GM12875 (cell line): ENCODE measurements at regions not wholly inside any gene's neighbourhood (a gene's known extent, or its start where the extent isn't known, plus 50 kb on each side); places are given as distances from the start of the nearest gene placed in this dataset.

Experiments
- H3K4me3 ChIP-seq: one replicate; pipeline ENCODE4 v1.5.1; 2011; ENCODE audit warnings: low read depth, low read length, control low read depth
- CTCF ChIP-seq: IDR thresholded peaks from 2 replicates; pipeline ENCODE4 v1.5.1; 2011; ENCODE audit warnings: low read depth, mild to moderate bottlenecking, control low read depth, inconsistent platforms, low read length, moderate library complexity, borderline replicate concordance; ENCODE audit not compliant: insufficient read depth

GRCh38 chr3:22777834-22778233, 425.3 kb upstream of the UBE2E2 start:
- no peak for TF ChIP-seq CTCF
- no peak overlapping the region for H3K4me3 ChIP-seq

- H3K4me3 ChIP-seq, result no peak overlapping the region
- TF ChIP-seq CTCF, result no peak
Measured at GRCh38 chr3:22779737-22780136, 423.4 kb upstream of the UBE2E2 start.

- TF ChIP-seq CTCF, result no peak
- no peak overlapping the region for H3K4me3 ChIP-seq
Measured at GRCh38 chr3:22792533-22792932, 410.6 kb upstream of the UBE2E2 start.

GRCh38 chr3:22795917-22796316, 407.2 kb upstream of the UBE2E2 start:
- no peak for TF ChIP-seq CTCF
- H3K4me3 ChIP-seq, result no peak overlapping the region

- no peak for TF ChIP-seq CTCF
- H3K4me3 ChIP-seq, result no peak overlapping the region
Measured at GRCh38 chr3:22798461-22798860, 404.7 kb upstream of the UBE2E2 start.

- TF ChIP-seq CTCF, result no peak
- no peak overlapping the region for H3K4me3 ChIP-seq
Measured at GRCh38 chr3:22819209-22819608, 383.9 kb upstream of the UBE2E2 start.

GRCh38 chr3:22835041-22835440, 368.1 kb upstream of the UBE2E2 start:
- no peak overlapping the region for H3K4me3 ChIP-seq
- TF ChIP-seq CTCF, result no peak
